ENCODE measurements at regions not wholly inside any gene's neighbourhood (a gene's known extent, or its start where the extent isn't known, plus 50 kb on each side); places are given as distances from the start of the nearest gene placed in this dataset.

DNA sequence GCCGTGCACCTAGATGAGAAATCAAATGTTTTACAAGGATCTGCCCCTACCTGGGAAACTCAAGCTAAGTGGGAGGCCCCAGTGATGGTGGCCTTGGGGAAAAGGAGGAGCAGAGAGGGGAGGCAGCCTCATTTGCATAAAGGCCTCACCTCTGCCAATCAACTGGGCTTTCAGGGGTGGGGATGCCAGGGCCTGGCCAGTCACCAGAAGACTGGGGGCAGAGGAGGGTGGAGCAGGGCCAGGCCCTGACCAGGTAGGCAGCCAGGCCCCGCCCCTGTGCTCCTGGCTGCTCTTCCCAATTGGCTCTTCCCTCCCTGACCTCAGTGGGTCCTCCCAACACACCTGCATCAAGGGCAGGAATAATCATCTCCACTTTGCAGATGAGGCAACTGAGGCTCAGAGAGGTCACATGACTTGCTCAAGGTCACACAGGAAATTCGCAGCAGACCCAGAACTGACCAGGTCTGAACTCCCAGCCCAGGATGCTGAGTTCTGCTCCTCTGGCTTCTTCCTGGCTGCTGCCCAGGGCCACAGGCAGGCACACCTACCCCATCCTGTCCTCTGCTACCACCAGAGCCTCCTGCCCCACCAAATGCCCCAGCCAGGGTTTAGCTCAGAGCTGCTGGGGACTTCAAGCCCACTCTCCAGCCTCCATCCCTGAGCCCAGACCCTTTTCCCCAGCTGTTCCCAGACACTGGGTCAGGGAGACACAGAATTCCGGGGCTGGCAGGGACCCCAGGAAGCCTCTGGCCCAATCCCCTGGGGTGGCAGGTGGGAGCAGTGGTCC lies 677.9 kb downstream of the MATN1 start:
- Histone ChIP-seq H3K4me1 (ENCODE audit: control insufficient read depth in 4 of 4, insufficient read depth in 4 of 4, low read length in 3 of 4) (no peaks in the 10 kb centered on the region), H3K27ac (ENCODE audit: low read depth in 1 of 2, low read length in 2 of 2) (no peak overlapping the region), H3K4me3 (ENCODE audit: low read depth in 1 of 3, low read length in 3 of 3) (no peak overlapping the region), H3K36me3 (ENCODE audit: control insufficient read depth in 4 of 4, insufficient read depth in 3 of 4, low read depth in 1 of 4, low read length in 3 of 4) (no peaks in the 10 kb centered on the region), H3K9ac (ENCODE audit: low read depth in 1 of 2, low read length in 2 of 2) (no peak overlapping the region), H3K27me3 (ENCODE audit: control insufficient read depth in 4 of 4, insufficient read depth in 4 of 4, low read length in 3 of 4) (no peaks in the 10 kb centered on the region), H3K9me3 (ENCODE audit: control insufficient read depth in 4 of 4, low read length in 3 of 4) (peaks cover 0 to 3% (median 0%) of the 10 kb centered on the region in 4 donors)
- 89% methylated on average over 4 of the region's 4 CpGs for WGBS
- no peak for DNase-seq (ENCODE audit: low spot score)
- no peak for TF ChIP-seq EGR1 (IDR thresholded peaks at IDR 0.05; ENCODE audit: low read depth in 2 of 2)
- no peak for TF ChIP-seq RXRA (IDR thresholded peaks at IDR 0.05)
- TF ChIP-seq HNF4A (conservative IDR thresholded peaks at IDR 0.05), result no peak
- TF ChIP-seq NR2F2 (IDR thresholded peaks at IDR 0.05), result no peak
- TF ChIP-seq JUND (IDR thresholded peaks at IDR 0.05), result no peak
- TF ChIP-seq REST (IDR thresholded peaks at IDR 0.05), result no peak
- TF ChIP-seq FOXA2 (IDR thresholded peaks at IDR 0.05), result no peak
- TF ChIP-seq FOXA1 (IDR thresholded peaks at IDR 0.05), result no peak
- TF ChIP-seq TAF1 (conservative IDR thresholded peaks at IDR 0.05), result no peak
- no peak for TF ChIP-seq RAD21 (IDR thresholded peaks at IDR 0.05)
- no peak for TF ChIP-seq GABPA (IDR thresholded peaks at IDR 0.05 in 1 of 2, conservative IDR thresholded peaks at IDR 0.05 in 1 of 2)

GRCh38 chr1:30044656-30045144 lies 678.7 kb downstream of the MATN1 start:
- no peak for TF ChIP-seq SP1 (IDR thresholded peaks at IDR 0.05)
- TF ChIP-seq EGR1 (IDR thresholded peaks at IDR 0.05; ENCODE audit: low read depth in 2 of 2), result no peak
- no peak for TF ChIP-seq ATF3 (IDR thresholded peaks at IDR 0.05)
- TF ChIP-seq, protein P1, sequence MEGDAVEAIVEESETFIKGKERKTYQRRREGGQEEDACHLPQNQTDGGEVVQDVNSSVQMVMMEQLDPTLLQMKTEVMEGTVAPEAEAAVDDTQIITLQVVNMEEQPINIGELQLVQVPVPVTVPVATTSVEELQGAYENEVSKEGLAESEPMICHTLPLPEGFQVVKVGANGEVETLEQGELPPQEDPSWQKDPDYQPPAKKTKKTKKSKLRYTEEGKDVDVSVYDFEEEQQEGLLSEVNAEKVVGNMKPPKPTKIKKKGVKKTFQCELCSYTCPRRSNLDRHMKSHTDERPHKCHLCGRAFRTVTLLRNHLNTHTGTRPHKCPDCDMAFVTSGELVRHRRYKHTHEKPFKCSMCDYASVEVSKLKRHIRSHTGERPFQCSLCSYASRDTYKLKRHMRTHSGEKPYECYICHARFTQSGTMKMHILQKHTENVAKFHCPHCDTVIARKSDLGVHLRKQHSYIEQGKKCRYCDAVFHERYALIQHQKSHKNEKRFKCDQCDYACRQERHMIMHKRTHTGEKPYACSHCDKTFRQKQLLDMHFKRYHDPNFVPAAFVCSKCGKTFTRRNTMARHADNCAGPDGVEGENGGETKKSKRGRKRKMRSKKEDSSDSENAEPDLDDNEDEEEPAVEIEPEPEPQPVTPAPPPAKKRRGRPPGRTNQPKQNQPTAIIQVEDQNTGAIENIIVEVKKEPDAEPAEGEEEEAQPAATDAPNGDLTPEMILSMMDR (IDR thresholded peaks at IDR 0.05; ENCODE audit: low read depth, low read length, missing input control), result no peak
- Histone ChIP-seq H3K9ac (ENCODE audit: low read depth in 1 of 2, low read length in 2 of 2) (no peak overlapping the region), H3K4me3 (ENCODE audit: low read depth in 1 of 3, low read length in 3 of 3) (no peak overlapping the region), H3K36me3 (ENCODE audit: control insufficient read depth in 4 of 4, insufficient read depth in 3 of 4, low read depth in 1 of 4, low read length in 3 of 4) (no peaks in the 10 kb centered on the region), H3K27ac (ENCODE audit: low read depth in 1 of 2, low read length in 2 of 2) (no peak overlapping the region), H3K9me3 (ENCODE audit: control insufficient read depth in 4 of 4, low read length in 3 of 4) (peaks cover 0 to 3% (median 0%) of the 10 kb centered on the region in 4 donors), H3K27me3 (ENCODE audit: control insufficient read depth in 4 of 4, insufficient read depth in 4 of 4, low read length in 3 of 4) (no peaks in the 10 kb centered on the region), H3K4me1 (ENCODE audit: control insufficient read depth in 4 of 4, insufficient read depth in 4 of 4, low read length in 3 of 4) (no peaks in the 10 kb centered on the region)
- no peak for DNase-seq (ENCODE audit: low spot score)
- 96% methylated on average over 2 of the region's 2 CpGs for WGBS
